HCT116 (cell line): ENCODE measurements at regions not wholly inside any gene's neighbourhood (a gene's known extent, or its start where the extent isn't known, plus 50 kb on each side); places are given as distances from the start of the nearest gene placed in this dataset.

Experiments used
- ATAC-seq: fragments of 200-7000 bp; cut with Tn5 transposase; 2 replicates; pipeline ENCODE4 v1.9.1; 2020; ENCODE audit warnings: mild to moderate bottlenecking, moderate library complexity
- BruUV-seq: library from RNA; stranded (reverse); fragments of 400-500 nt; replicated peaks from 2 replicates; lab custom pipeline; 2021; lab: Mats Ljungman, UMichigan
- CTCF ChIA-PET: fragments of 300-600 bp; sonication (Branson Sonifier 250); formaldehyde crosslinking; loops from one replicate; lab custom pipeline; 2021; ENCODE audit warnings: antibody characterized with exemption; lab: Charles Lee
- POLR2A ChIA-PET: fragments of 300-600, 350-600 bp; sonication (Branson Sonifier 250); formaldehyde crosslinking; loops from one replicate; lab custom pipeline; 2021; ENCODE audit warnings: antibody characterized with exemption; lab: Charles Lee
- RAD21 ChIA-PET, 2 experiments: fragments of 300-600 bp; sonication (Branson Sonifier 250); formaldehyde crosslinking; loops; one replicate each; lab custom pipeline; 2023; ENCODE audit warnings: low total read pairs in 2 of 2; ENCODE audit not compliant: uncharacterized antibody in 2 of 2, unreplicated experiment in 2 of 2, low non-redundant PET in 1 of 2; lab: Charles Lee
- DNase-seq: peaks from one replicate; pipeline ENCODE4 v3.0.0-alpha.2; 2010; ENCODE audit warnings: low read depth, low spot score
- H2AFZ ChIP-seq: fragments of 200-600 bp; shearing (Covaris generic), sonication (generic); 2 replicates; pipeline ENCODE4 v1.6.1; 2017; ENCODE audit warnings: low read depth, mixed run types, mixed read lengths, antibody characterized with exemption, low read length; ENCODE audit not compliant: poor library complexity, severe bottlenecking
- H3K27ac ChIP-seq: 2 replicates; pipeline ENCODE4 v1.5.1; 2012; ENCODE audit warnings: low read depth, low read length
- H3K27me3 ChIP-seq: fragments of 200-600 bp; sonication (generic); 2 replicates; pipeline ENCODE4 v1.6.1; 2016; ENCODE audit warnings: mixed run types, low read length, mixed read lengths; ENCODE audit not compliant: insufficient read depth
- H3K36me3 ChIP-seq, 2 experiments: fragments of 200-500 bp in 1 of 2; fragments of 200-600 bp in 1 of 2; sonication (Bioruptor generic) in 1 of 2; sonication (generic) in 1 of 2; 2 replicates each; pipeline versions ENCODE4 v1.5.1 to v1.6.1; 2014 to 2016; ENCODE audit warnings: low read length in 2 of 2, inconsistent platforms in 1 of 2, mixed read lengths in 1 of 2, mixed run types in 1 of 2; ENCODE audit not compliant: insufficient read depth in 2 of 2, control insufficient read depth in 1 of 2
- H3K4me1 ChIP-seq, 2 experiments: fragments of 200-600 bp in 1 of 2; sonication (generic) in 1 of 2; 2 replicates each; pipeline versions ENCODE4 v1.5.1 to v1.6.1; 2012 to 2017; ENCODE audit warnings: low read length in 2 of 2, inconsistent platforms in 1 of 2, mild to moderate bottlenecking in 1 of 2, mixed read lengths in 1 of 2, mixed run types in 1 of 2, moderate library complexity in 1 of 2; ENCODE audit not compliant: insufficient read depth in 2 of 2, control insufficient read depth in 1 of 2
- H3K4me2 ChIP-seq: fragments of 200-600 bp; sonication (generic); 2 replicates; pipeline ENCODE4 v1.6.1; 2017; ENCODE audit warnings: mixed run types, low read length, mixed read lengths
- H3K4me3 ChIP-seq, 2 experiments: fragments of 200-600 bp in 1 of 2; sonication (generic) in 1 of 2; replicated peaks in 1 of 2; 2 replicates each; pipeline ENCODE4 v1.5.1; 2011 to 2016; ENCODE audit warnings: low read length in 2 of 2, control low read depth in 1 of 2, low read depth in 1 of 2, mild to moderate bottlenecking in 1 of 2, mixed read lengths in 1 of 2, mixed run types in 1 of 2
- H3K79me2 ChIP-seq: fragments of 200-600 bp; sonication (generic); 2 replicates; pipeline ENCODE4 v1.6.1; 2017; ENCODE audit warnings: mild to moderate bottlenecking, mixed run types, low read length, moderate library complexity, mixed read lengths; ENCODE audit not compliant: insufficient read depth
- H3K9ac ChIP-seq: fragments of 200-600 bp; sonication (generic); 2 replicates; pipeline ENCODE4 v1.6.1; 2016; ENCODE audit warnings: low read length, mixed read lengths
- H3K9me2 ChIP-seq: fragments of 200-600 bp; sonication (generic), shearing (Covaris generic); 2 replicates; pipeline ENCODE4 v1.6.1; 2017; ENCODE audit warnings: mixed run types, mild to moderate bottlenecking, moderate library complexity; ENCODE audit not compliant: insufficient read depth
- H3K9me3 ChIP-seq, 2 experiments: fragments of 200-500 bp in 1 of 2; fragments of 200-600 bp in 1 of 2; sonication (Bioruptor generic) in 1 of 2; sonication (generic) in 1 of 2; 2 replicates each; pipeline ENCODE4 v1.6.1; 2014 to 2017; ENCODE audit warnings: low read length in 2 of 2, mixed read lengths in 2 of 2, inconsistent platforms in 1 of 2, low read depth in 1 of 2, mild to moderate bottlenecking in 1 of 2, mixed run types in 1 of 2, moderate library complexity in 1 of 2; ENCODE audit not compliant: control insufficient read depth in 1 of 2, insufficient read depth in 1 of 2
- H4K20me1 ChIP-seq: fragments of 200-600 bp; sonication (generic), shearing (Covaris generic); 2 replicates; pipeline ENCODE4 v1.6.1; 2017; ENCODE audit warnings: mixed run types, mild to moderate bottlenecking, moderate library complexity; ENCODE audit not compliant: insufficient read depth
- CBX3 ChIP-seq: IDR thresholded peaks from 2 replicates; pipeline ENCODE4 v1.6.1; 2012; ENCODE audit warnings: low read depth
- CEBPB ChIP-seq: IDR thresholded peaks from 2 replicates; pipeline ENCODE4 v1.6.1; 2012; ENCODE audit warnings: low read depth
- ELF1 ChIP-seq: IDR thresholded peaks from 2 replicates; pipeline ENCODE4 v1.6.1; 2012; ENCODE audit warnings: low read depth, borderline replicate concordance
- FOSL1 ChIP-seq: IDR thresholded peaks from 2 replicates; pipeline ENCODE4 v1.6.1; 2012; ENCODE audit warnings: low read depth
- RAD21 ChIP-seq: IDR thresholded peaks from 2 replicates; pipeline ENCODE4 v1.6.1; 2012; ENCODE audit warnings: low read depth, mild to moderate bottlenecking
- SIN3A ChIP-seq: IDR thresholded peaks from 2 replicates; pipeline ENCODE4 v1.6.1; 2012; ENCODE audit warnings: low read depth
- SP1 ChIP-seq: IDR thresholded peaks from 2 replicates; pipeline ENCODE4 v1.6.1; 2012; ENCODE audit warnings: low read depth
- SRF ChIP-seq: IDR thresholded peaks from 2 replicates; pipeline ENCODE4 v1.6.1; 2012; ENCODE audit warnings: low read depth
- YY1 ChIP-seq: IDR thresholded peaks from 2 replicates; pipeline ENCODE4 v1.6.1; 2011; ENCODE audit warnings: low read length, low read depth, moderate library complexity, mild to moderate bottlenecking; ENCODE audit not compliant: insufficient replicate concordance; ENCODE audit errors: extremely low read depth
- ZNF274 ChIP-seq: fragments of 200-500 bp; sonication (Bioruptor generic); IDR thresholded peaks from 2 replicates; pipeline ENCODE4 v1.6.1; 2014; ENCODE audit warnings: mild to moderate bottlenecking, low read depth, low read length, inconsistent platforms
- intact Hi-C: fragments of 100-400 bp; cut with micrococcal nuclease; formaldehyde crosslinking; loops from 2 replicates; pipeline ENCODE4 v1.10.0; 2022
- TF ChIP-seq, protein P1 (sequence below): IDR thresholded peaks from 2 replicates; pipeline ENCODE4 v1.6.1; 2012; ENCODE audit warnings: low read depth
- TF ChIP-seq, protein P2 (sequence below): IDR thresholded peaks from 2 replicates; pipeline ENCODE4 v1.6.1; 2012
- TF ChIP-seq, protein P3 (sequence below): IDR thresholded peaks from 2 replicates; pipeline ENCODE4 v1.6.1; 2012

DNA sequence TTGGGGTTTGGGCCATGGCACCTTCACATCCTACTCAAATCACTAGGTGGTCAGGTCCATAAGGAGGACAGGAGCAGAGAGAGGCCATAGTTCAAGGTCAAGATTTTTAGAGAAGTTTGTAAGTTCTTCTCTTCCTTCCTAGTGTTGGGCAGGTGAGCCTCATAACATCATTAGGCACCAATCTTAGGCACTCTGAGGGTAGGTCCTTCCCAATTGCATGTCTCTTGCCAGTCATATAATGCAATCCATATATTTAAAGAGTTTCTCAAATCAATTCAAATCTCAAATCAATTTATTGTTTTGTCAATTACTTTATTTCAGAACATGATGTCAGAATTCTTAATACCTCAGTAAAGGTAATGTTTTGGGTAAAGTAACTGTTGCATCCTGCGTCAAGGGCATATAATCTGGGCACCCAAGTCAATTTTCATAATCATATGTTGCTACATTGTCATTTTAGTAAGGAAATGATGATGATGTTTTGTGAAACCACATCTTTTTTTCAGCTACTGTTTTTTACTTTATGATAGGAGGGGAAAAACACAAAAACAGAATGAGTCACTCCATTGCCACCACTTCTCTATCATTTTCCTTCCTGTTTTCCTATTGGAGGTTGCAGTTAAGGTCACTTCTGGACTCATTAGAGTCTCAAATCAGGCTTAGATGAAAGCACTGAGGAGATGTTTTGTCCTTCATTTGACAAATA lies 122.7 kb downstream of the UCHL5 start:
- ChIA-PET RAD21 (no interaction called here), POLR2A (no interaction called here)
- Histone ChIP-seq H3K27ac (no peak overlapping the region), H3K9me2 (no peaks in the 10 kb centered on the region), H4K20me1 (no peaks in the 10 kb centered on the region), H3K27me3 (no peaks in the 10 kb centered on the region), H2AFZ (no peak overlapping the region)
- no peak for ATAC-seq
- BruUV-seq, result no TSS peak
- TF ChIP-seq ZNF274 (no peak), SIN3A (no peak), FOSL1 (no peak), YY1 (no peak), RAD21 (no peak), SP1 (no peak), CEBPB (no peak), CBX3 (no peak), ELF1 (no peak), SRF (no peak)
- TF ChIP-seq, protein P1, sequence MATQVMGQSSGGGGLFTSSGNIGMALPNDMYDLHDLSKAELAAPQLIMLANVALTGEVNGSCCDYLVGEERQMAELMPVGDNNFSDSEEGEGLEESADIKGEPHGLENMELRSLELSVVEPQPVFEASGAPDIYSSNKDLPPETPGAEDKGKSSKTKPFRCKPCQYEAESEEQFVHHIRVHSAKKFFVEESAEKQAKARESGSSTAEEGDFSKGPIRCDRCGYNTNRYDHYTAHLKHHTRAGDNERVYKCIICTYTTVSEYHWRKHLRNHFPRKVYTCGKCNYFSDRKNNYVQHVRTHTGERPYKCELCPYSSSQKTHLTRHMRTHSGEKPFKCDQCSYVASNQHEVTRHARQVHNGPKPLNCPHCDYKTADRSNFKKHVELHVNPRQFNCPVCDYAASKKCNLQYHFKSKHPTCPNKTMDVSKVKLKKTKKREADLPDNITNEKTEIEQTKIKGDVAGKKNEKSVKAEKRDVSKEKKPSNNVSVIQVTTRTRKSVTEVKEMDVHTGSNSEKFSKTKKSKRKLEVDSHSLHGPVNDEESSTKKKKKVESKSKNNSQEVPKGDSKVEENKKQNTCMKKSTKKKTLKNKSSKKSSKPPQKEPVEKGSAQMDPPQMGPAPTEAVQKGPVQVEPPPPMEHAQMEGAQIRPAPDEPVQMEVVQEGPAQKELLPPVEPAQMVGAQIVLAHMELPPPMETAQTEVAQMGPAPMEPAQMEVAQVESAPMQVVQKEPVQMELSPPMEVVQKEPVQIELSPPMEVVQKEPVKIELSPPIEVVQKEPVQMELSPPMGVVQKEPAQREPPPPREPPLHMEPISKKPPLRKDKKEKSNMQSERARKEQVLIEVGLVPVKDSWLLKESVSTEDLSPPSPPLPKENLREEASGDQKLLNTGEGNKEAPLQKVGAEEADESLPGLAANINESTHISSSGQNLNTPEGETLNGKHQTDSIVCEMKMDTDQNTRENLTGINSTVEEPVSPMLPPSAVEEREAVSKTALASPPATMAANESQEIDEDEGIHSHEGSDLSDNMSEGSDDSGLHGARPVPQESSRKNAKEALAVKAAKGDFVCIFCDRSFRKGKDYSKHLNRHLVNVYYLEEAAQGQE, result no peak
- TF ChIP-seq, protein P2, sequence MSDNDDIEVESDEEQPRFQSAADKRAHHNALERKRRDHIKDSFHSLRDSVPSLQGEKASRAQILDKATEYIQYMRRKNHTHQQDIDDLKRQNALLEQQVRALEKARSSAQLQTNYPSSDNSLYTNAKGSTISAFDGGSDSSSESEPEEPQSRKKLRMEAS, result no peak
- TF ChIP-seq, protein P3, sequence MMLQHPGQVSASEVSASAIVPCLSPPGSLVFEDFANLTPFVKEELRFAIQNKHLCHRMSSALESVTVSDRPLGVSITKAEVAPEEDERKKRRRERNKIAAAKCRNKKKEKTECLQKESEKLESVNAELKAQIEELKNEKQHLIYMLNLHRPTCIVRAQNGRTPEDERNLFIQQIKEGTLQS, result no peak
- TF ChIP-seq, all 23 proteins: peak for 0
- Histone ChIP-seq H3K4me2 (no peak overlapping the region), H3K4me3 (no peak overlapping the region), H3K79me2 (no peaks in the 10 kb centered on the region), H3K36me3 (no peaks in the 10 kb centered on the region), H3K9ac (no peak overlapping the region), H3K9me3 (no peaks in the 10 kb centered on the region), H3K4me1 (no peaks in the 10 kb centered on the region)
- intact Hi-C loops, result no loop called here
- CTCF ChIA-PET, result no interaction called here
- no peak for DNase-seq
